ENCODE measurements at regions not wholly inside any gene's neighbourhood (a gene's known extent, or its start where the extent isn't known, plus 50 kb on each side); places are given as distances from the start of the nearest gene placed in this dataset.
"Not testable (repeated sequence)": the region's sequence is repeated elsewhere in the genome, so short reads cannot be mapped to it uniquely, and the experiment has no call there.

- Mint-ChIP-seq H3K4me1 (ENCODE audit: low read depth) (no peaks in the 10 kb centered on the region), H3K36me3 (ENCODE audit: low read depth) (no peaks in the 10 kb centered on the region), H3K27ac (no peak overlapping the region), H3K4me3 (no peak overlapping the region), H3K9me3 (no peaks in the 10 kb centered on the region), H3K27me3 (ENCODE audit: low read depth) (peaks cover 2% of the 10 kb centered on the region)
- CTCF ChIA-PET = no interaction called here
- intact Hi-C loops (cut with micrococcal nuclease) = no loop called here
- DNase-seq = no peak
These were observed 166.4 kb upstream of the NPY2R start for GRCh38 chr4:155042014-155042413.

- H3K4me3 Mint-ChIP-seq; intact Hi-C loops (cut with micrococcal nuclease); DNase-seq; H3K27me3 Mint-ChIP-seq (ENCODE audit: low read depth); H3K36me3 Mint-ChIP-seq (ENCODE audit: low read depth); H3K4me1 Mint-ChIP-seq (ENCODE audit: low read depth); H3K9me3 Mint-ChIP-seq; H3K27ac Mint-ChIP-seq; CTCF ChIA-PET: not testable (repeated sequence)
These were observed 164.2 kb upstream of the NPY2R start for GRCh38 chr4:155044251-155044650.

GRCh38 chr4:155047755-155048154 is 160.7 kb upstream of the NPY2R start:
- DNase-seq = no peak
- no peaks in the 10 kb centered on the region for H3K4me1 Mint-ChIP-seq (ENCODE audit: low read depth)
- no peak overlapping the region for H3K4me3 Mint-ChIP-seq
- no peak overlapping the region for H3K27ac Mint-ChIP-seq
- intact Hi-C loops (cut with micrococcal nuclease) = no loop called here
- CTCF ChIA-PET = no interaction called here
- H3K36me3 Mint-ChIP-seq (ENCODE audit: low read depth) = no peaks in the 10 kb centered on the region
- peaks cover 3% of the 10 kb centered on the region for H3K9me3 Mint-ChIP-seq
- no peaks in the 10 kb centered on the region for H3K27me3 Mint-ChIP-seq (ENCODE audit: low read depth)

- H3K36me3 Mint-ChIP-seq (ENCODE audit: low read depth); DNase-seq; H3K27ac Mint-ChIP-seq; H3K9me3 Mint-ChIP-seq; H3K4me1 Mint-ChIP-seq (ENCODE audit: low read depth); CTCF ChIA-PET; H3K27me3 Mint-ChIP-seq (ENCODE audit: low read depth); H3K4me3 Mint-ChIP-seq; intact Hi-C loops (cut with micrococcal nuclease): not testable (repeated sequence)
These were observed 154.4 kb upstream of the NPY2R start for GRCh38 chr4:155054042-155054441.

GRCh38 chr4:155060419-155060818 is 148.0 kb upstream of the NPY2R start:
- intact Hi-C loops (cut with micrococcal nuclease) = no loop called here
- Mint-ChIP-seq H3K4me1 (ENCODE audit: low read depth) (no peaks in the 10 kb centered on the region), H3K27ac (no peak overlapping the region), H3K27me3 (ENCODE audit: low read depth) (peaks cover 4% of the 10 kb centered on the region), H3K9me3 (no peaks in the 10 kb centered on the region), H3K36me3 (ENCODE audit: low read depth) (no peaks in the 10 kb centered on the region), H3K4me3 (no peak overlapping the region)
- DNase-seq = no peak
- CTCF ChIA-PET = interaction anchor here (0.7 kb wide), 1 partner anchor 35 kb away, joined by 3 read pairs; no protein-coding TSS in a partner anchor

GRCh38 chr4:155060873-155061272 is 147.6 kb upstream of the NPY2R start:
- no peaks in the 10 kb centered on the region for H3K9me3 Mint-ChIP-seq
- H3K27ac Mint-ChIP-seq = no peak overlapping the region
- no peaks in the 10 kb centered on the region for H3K4me1 Mint-ChIP-seq (ENCODE audit: low read depth)
- H3K4me3 Mint-ChIP-seq = no peak overlapping the region
- CTCF ChIA-PET = no interaction called here
- DNase-seq = no peak
- no peaks in the 10 kb centered on the region for H3K36me3 Mint-ChIP-seq (ENCODE audit: low read depth)
- H3K27me3 Mint-ChIP-seq (ENCODE audit: low read depth) = peaks cover 4% of the 10 kb centered on the region
- intact Hi-C loops (cut with micrococcal nuclease) = no loop called here

- H3K36me3 Mint-ChIP-seq (ENCODE audit: low read depth) = no peaks in the 10 kb centered on the region
These were observed 145.5 kb upstream of the NPY2R start for GRCh38 chr4:155062948-155063347.

GRCh38 chr4:155064934-155065333 is 143.5 kb upstream of the NPY2R start:
- CTCF ChIA-PET = interaction anchor here (1.2 kb wide), 1 partner anchor 23 kb away, joined by 3 read pairs; no protein-coding TSS in a partner anchor
- H3K4me3 Mint-ChIP-seq; DNase-seq; H3K36me3 Mint-ChIP-seq (ENCODE audit: low read depth); H3K27ac Mint-ChIP-seq; H3K4me1 Mint-ChIP-seq (ENCODE audit: low read depth); intact Hi-C loops (cut with micrococcal nuclease); H3K9me3 Mint-ChIP-seq; H3K27me3 Mint-ChIP-seq (ENCODE audit: low read depth): not testable (repeated sequence)

More at GRCh38 chr4:155062948-155063347, 145.5 kb upstream of the NPY2R start:
- Mint-ChIP-seq H3K9me3 (no peaks in the 10 kb centered on the region), H3K27me3 (ENCODE audit: low read depth) (no peaks in the 10 kb centered on the region), H3K4me1 (ENCODE audit: low read depth) (no peaks in the 10 kb centered on the region), H3K4me3 (no peak overlapping the region), H3K27ac (no peak overlapping the region)
- DNase-seq = no peak
- CTCF ChIA-PET = no interaction called here
- intact Hi-C loops (cut with micrococcal nuclease) = no loop called here

- Mint-ChIP-seq H3K36me3 (ENCODE audit: low read depth) (no peaks in the 10 kb centered on the region), H3K4me1 (ENCODE audit: low read depth) (no peaks in the 10 kb centered on the region), H3K27me3 (ENCODE audit: low read depth) (no peaks in the 10 kb centered on the region), H3K4me3 (no peak overlapping the region), H3K27ac (no peak overlapping the region), H3K9me3 (peaks cover 2% of the 10 kb centered on the region)
- no peak for DNase-seq
- intact Hi-C loops (cut with micrococcal nuclease) = no loop called here
- CTCF ChIA-PET = no interaction called here
These were observed 141.6 kb upstream of the NPY2R start for GRCh38 chr4:155066871-155067270.

GRCh38 chr4:155071962-155072361 is 136.5 kb upstream of the NPY2R start:
- no peak overlapping the region for H3K27ac Mint-ChIP-seq
- H3K4me1 Mint-ChIP-seq (ENCODE audit: low read depth) = no peaks in the 10 kb centered on the region
- peaks cover 2% of the 10 kb centered on the region for H3K9me3 Mint-ChIP-seq
- no peak overlapping the region for H3K4me3 Mint-ChIP-seq
- no peaks in the 10 kb centered on the region for H3K36me3 Mint-ChIP-seq (ENCODE audit: low read depth)
- no peak for DNase-seq
- H3K27me3 Mint-ChIP-seq (ENCODE audit: low read depth) = no peaks in the 10 kb centered on the region
- intact Hi-C loops (cut with micrococcal nuclease) = no loop called here
- CTCF ChIA-PET = no interaction called here

- H3K9me3 Mint-ChIP-seq = peaks cover 2% of the 10 kb centered on the region
- intact Hi-C loops (cut with micrococcal nuclease) = no loop called here
- H3K4me3 Mint-ChIP-seq = no peak overlapping the region
- no peak overlapping the region for H3K27ac Mint-ChIP-seq
- no peaks in the 10 kb centered on the region for H3K27me3 Mint-ChIP-seq (ENCODE audit: low read depth)
- CTCF ChIA-PET = no interaction called here
- no peaks in the 10 kb centered on the region for H3K4me1 Mint-ChIP-seq (ENCODE audit: low read depth)
- no peak for DNase-seq
- H3K36me3 Mint-ChIP-seq (ENCODE audit: low read depth) = no peaks in the 10 kb centered on the region
These were observed 136.0 kb upstream of the NPY2R start for GRCh38 chr4:155072417-155072816.

GRCh38 chr4:155073852-155074251 is 134.6 kb upstream of the NPY2R start:
- Mint-ChIP-seq H3K4me1 (ENCODE audit: low read depth) (no peaks in the 10 kb centered on the region), H3K4me3 (no peak overlapping the region), H3K27me3 (ENCODE audit: low read depth) (peaks cover 3% of the 10 kb centered on the region), H3K27ac (no peak overlapping the region), H3K36me3 (ENCODE audit: low read depth) (no peaks in the 10 kb centered on the region), H3K9me3 (peaks cover 1% of the 10 kb centered on the region)
- intact Hi-C loops (cut with micrococcal nuclease) = no loop called here
- no peak for DNase-seq
- CTCF ChIA-PET = no interaction called here

- H3K9me3 Mint-ChIP-seq = no peaks in the 10 kb centered on the region
- DNase-seq = no peak
These were observed 132.1 kb upstream of the NPY2R start for GRCh38 chr4:155076256-155076785.

More at GRCh38 chr4:155076256-155076785, 132.1 kb upstream of the NPY2R start:
- intact Hi-C loops (cut with micrococcal nuclease) = no loop called here
- Mint-ChIP-seq H3K27me3 (ENCODE audit: low read depth) (peaks cover 3% of the 10 kb centered on the region), H3K4me1 (ENCODE audit: low read depth) (no peaks in the 10 kb centered on the region), H3K4me3 (no peak overlapping the region), H3K36me3 (ENCODE audit: low read depth) (no peaks in the 10 kb centered on the region), H3K27ac (no peak overlapping the region)
- CTCF ChIA-PET = no interaction called here

Measured in activated naive CD4-positive, alpha-beta T cell treated with anti-CD3 and anti-CD28 coated beads for 36 hours (primary cell).